ENCODE measurements at regions not wholly inside any gene's neighbourhood (a gene's known extent, or its start where the extent isn't known, plus 50 kb on each side); places are given as distances from the start of the nearest gene placed in this dataset.

- DNase-seq (ENCODE audit: low spot score in 2 of 2) = no peak
- TF ChIP-seq CTCF (IDR thresholded peaks at IDR 0.05) (no peak), POLR2A (IDR thresholded peaks at IDR 0.05) (no peak)
- 47 to 60% methylated on average over 2 of the region's 2 CpGs for WGBS, 2 donors
- intact Hi-C loops (cut with DNase I; ENCODE audit: low total_unique reads) = no loop called here
- H3K4me3 ChIP-seq (ENCODE audit: low read depth, poor library complexity, severe bottlenecking) = no peak overlapping the region
Measured at GRCh38 chr3:154668187-154668586, 238.2 kb upstream of the GPR149 start.

GRCh38 chr3:154666542-154666941, 236.6 kb upstream of the GPR149 start:
- H3K4me3 ChIP-seq (ENCODE audit: low read depth, poor library complexity, severe bottlenecking) = no peak overlapping the region
- intact Hi-C loops (cut with DNase I; ENCODE audit: low total_unique reads) = no loop called here
- no peak for DNase-seq (ENCODE audit: low spot score in 2 of 2)
- TF ChIP-seq POLR2A (IDR thresholded peaks at IDR 0.05) (no peak), CTCF (IDR thresholded peaks at IDR 0.05) (no peak)
- 89 to 95% methylated on average over 3 of the region's 3 CpGs for WGBS, 2 donors

GRCh38 chr3:154664714-154665113, 234.7 kb upstream of the GPR149 start:
- no peak overlapping the region for H3K4me3 ChIP-seq (ENCODE audit: low read depth, poor library complexity, severe bottlenecking)
- TF ChIP-seq CTCF (IDR thresholded peaks at IDR 0.05) (no peak), POLR2A (IDR thresholded peaks at IDR 0.05) (no peak)
- intact Hi-C loops (cut with DNase I; ENCODE audit: low total_unique reads) = no loop called here
- no peak for DNase-seq (ENCODE audit: low spot score in 2 of 2)

GRCh38 chr3:154662851-154663250, 232.9 kb upstream of the GPR149 start:
- no peak for TF ChIP-seq POLR2A (IDR thresholded peaks at IDR 0.05)
- no peak for TF ChIP-seq CTCF (IDR thresholded peaks at IDR 0.05)
- DNase-seq (ENCODE audit: low spot score in 2 of 2) = no peak
- 82 to 89% methylated on average over 3 of the region's 3 CpGs for WGBS, 2 donors
- H3K4me3 ChIP-seq (ENCODE audit: low read depth, poor library complexity, severe bottlenecking) = no peak overlapping the region
- intact Hi-C loops (cut with DNase I; ENCODE audit: low total_unique reads) = no loop called here

- intact Hi-C loops (cut with DNase I; ENCODE audit: low total_unique reads) = no loop called here
- WGBS, 2 donors = 52 to 63% methylated on average over 2 of the region's 2 CpGs
- TF ChIP-seq CTCF (IDR thresholded peaks at IDR 0.05) = no peak
Measured at GRCh38 chr3:154660811-154661210, 230.8 kb upstream of the GPR149 start.

GRCh38 chr3:154658000-154658399, 228.0 kb upstream of the GPR149 start:
- no peak for DNase-seq (ENCODE audit: low spot score in 2 of 2)
- no peak overlapping the region for H3K4me3 ChIP-seq (ENCODE audit: low read depth, poor library complexity, severe bottlenecking)
- no peak for TF ChIP-seq POLR2A (IDR thresholded peaks at IDR 0.05)
- TF ChIP-seq CTCF (IDR thresholded peaks at IDR 0.05) = no peak
- intact Hi-C loops (cut with DNase I; ENCODE audit: low total_unique reads) = no loop called here

More at GRCh38 chr3:154660811-154661210, 230.8 kb upstream of the GPR149 start:
- no peak for DNase-seq (ENCODE audit: low spot score in 2 of 2)
- H3K4me3 ChIP-seq (ENCODE audit: low read depth, poor library complexity, severe bottlenecking) = no peak overlapping the region

All from lower leg skin (tissue), 4 donors.